Inferior parietal cortex (tissue), 1 donor: ENCODE measurements at regions not wholly inside any gene's neighbourhood (a gene's known extent, or its start where the extent isn't known, plus 50 kb on each side); places are given as distances from the start of the nearest gene placed in this dataset.
"Not testable (repeated sequence)": the region's sequence is repeated elsewhere in the genome, so short reads cannot be mapped to it uniquely, and the experiment has no call there.

Experiments used
- DNase-seq: peaks from one replicate; pipeline ENCODE4 v3.0.0-alpha.2; 2016; ENCODE audit errors: extremely low spot score

- not testable (repeated sequence) for DNase-seq
These were observed 70.9 kb downstream of the NPIPA5 start for GRCh38 chr16:15307184-15307583.

GRCh38 chr16:15305889-15306288 lies 72.2 kb downstream of the NPIPA5 start:
- DNase-seq, result not testable (repeated sequence)

- DNase-seq, result not testable (repeated sequence)
These were observed 74.3 kb downstream of the NPIPA5 start for GRCh38 chr16:15303667-15304324.

- not testable (repeated sequence) for DNase-seq
These were observed 81.0 kb downstream of the NPIPA5 start for GRCh38 chr16:15297104-15297503.

GRCh38 chr16:15274796-15275195 lies 103.3 kb downstream of the NPIPA5 start:
- not testable (repeated sequence) for DNase-seq

- not testable (repeated sequence) for DNase-seq
These were observed 104.1 kb downstream of the NPIPA5 start for GRCh38 chr16:15273964-15274363.

GRCh38 chr16:15266941-15267340 lies 111.2 kb downstream of the NPIPA5 start:
- DNase-seq, result not testable (repeated sequence)

GRCh38 chr16:15262212-15262611 lies 115.9 kb downstream of the NPIPA5 start:
- DNase-seq, result not testable (repeated sequence)

- not testable (repeated sequence) for DNase-seq
These were observed 130.1 kb downstream of the NPIPA5 start for GRCh38 chr16:15247971-15248370.

GRCh38 chr16:15236674-15237323 lies 141.3 kb downstream of the NPIPA5 start:
- DNase-seq, result not testable (repeated sequence)

GRCh38 chr16:15235140-15235539 lies 141.1 kb upstream of the RRN3 start:
- not testable (repeated sequence) for DNase-seq

- DNase-seq, result not testable (repeated sequence)
These were observed 140.6 kb upstream of the RRN3 start for GRCh38 chr16:15234702-15235101.

GRCh38 chr16:15230432-15230831 lies 136.4 kb upstream of the RRN3 start:
- DNase-seq, result not testable (repeated sequence)

- DNase-seq, result not testable (repeated sequence)
These were observed 135.6 kb upstream of the RRN3 start for GRCh38 chr16:15229661-15230060.

- not testable (repeated sequence) for DNase-seq
These were observed 130.6 kb upstream of the RRN3 start for GRCh38 chr16:15224651-15225050.

- DNase-seq, result not testable (repeated sequence)
These were observed 129.3 kb upstream of the RRN3 start for GRCh38 chr16:15223398-15223797.

GRCh38 chr16:15219679-15220615 lies 125.9 kb upstream of the RRN3 start:
- peak; percentile 11 for DNase-seq

- DNase-seq, result not testable (repeated sequence)
These were observed 124.9 kb upstream of the RRN3 start for GRCh38 chr16:15218856-15219500.

- DNase-seq, result not testable (repeated sequence)
These were observed 113.3 kb upstream of the RRN3 start for GRCh38 chr16:15207202-15207981.

- DNase-seq, result not testable (repeated sequence)
These were observed 112.4 kb upstream of the RRN3 start for GRCh38 chr16:15206439-15206838.

- DNase-seq, result not testable (repeated sequence)
These were observed 111.9 kb upstream of the RRN3 start for GRCh38 chr16:15205939-15206338.
